ENCODE measurements at regions not wholly inside any gene's neighbourhood (a gene's known extent, or its start where the extent isn't known, plus 50 kb on each side); places are given as distances from the start of the nearest gene placed in this dataset.

DNA sequence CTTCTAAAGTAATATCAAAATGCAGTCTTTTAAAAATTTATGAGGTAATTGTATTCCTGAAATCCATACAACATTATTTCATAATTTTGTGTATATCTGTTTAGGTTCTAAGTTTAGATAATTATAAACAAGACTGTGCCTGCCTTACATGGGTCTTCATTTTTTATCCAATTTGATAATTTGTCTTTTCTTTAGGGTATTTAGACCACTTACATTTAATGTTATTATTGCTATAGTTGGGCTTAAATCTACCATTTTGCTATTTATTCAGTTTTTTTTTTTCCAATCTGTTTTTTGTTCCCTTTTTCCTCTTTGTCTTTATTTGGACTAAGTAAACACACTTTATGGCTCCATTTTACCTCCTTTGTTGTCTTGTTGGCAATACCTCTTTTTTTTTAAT, 312.5 kb upstream of the MEX3C start:
- no peak for TF ChIP-seq CTCF (IDR thresholded peaks at IDR 0.05; ENCODE audit: insufficient read depth, low read depth, low read length, missing control alignments)
- no peak overlapping the region for H3K4me3 ChIP-seq (ENCODE audit: low read depth, low read length)
- no peak for DNase-seq (ENCODE audit: low read depth)

DNA sequence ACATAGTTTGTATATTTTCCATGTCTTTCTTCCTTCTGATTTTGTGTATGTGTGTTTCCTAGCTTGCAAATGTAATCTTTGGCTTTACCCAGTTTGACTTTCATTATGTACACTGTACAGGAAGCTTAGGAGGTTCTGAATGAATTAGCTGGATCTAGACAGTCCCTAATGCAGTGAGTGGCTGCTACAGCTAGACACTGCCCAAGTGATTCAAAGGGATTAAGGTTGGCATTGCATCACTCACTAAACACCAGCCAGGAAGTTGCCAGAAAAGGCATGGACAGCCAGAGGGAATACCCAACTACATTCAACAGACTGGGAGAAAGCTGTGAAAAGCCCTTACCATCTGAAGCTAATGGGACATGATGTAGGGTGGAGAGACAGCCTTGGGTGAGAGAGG, 316.0 kb upstream of the MEX3C start:
- no peak for DNase-seq (ENCODE audit: low read depth)
- H3K4me3 ChIP-seq (ENCODE audit: low read depth, low read length): no peak overlapping the region
- TF ChIP-seq CTCF (IDR thresholded peaks at IDR 0.05; ENCODE audit: insufficient read depth, low read depth, low read length, missing control alignments): no peak

DNA sequence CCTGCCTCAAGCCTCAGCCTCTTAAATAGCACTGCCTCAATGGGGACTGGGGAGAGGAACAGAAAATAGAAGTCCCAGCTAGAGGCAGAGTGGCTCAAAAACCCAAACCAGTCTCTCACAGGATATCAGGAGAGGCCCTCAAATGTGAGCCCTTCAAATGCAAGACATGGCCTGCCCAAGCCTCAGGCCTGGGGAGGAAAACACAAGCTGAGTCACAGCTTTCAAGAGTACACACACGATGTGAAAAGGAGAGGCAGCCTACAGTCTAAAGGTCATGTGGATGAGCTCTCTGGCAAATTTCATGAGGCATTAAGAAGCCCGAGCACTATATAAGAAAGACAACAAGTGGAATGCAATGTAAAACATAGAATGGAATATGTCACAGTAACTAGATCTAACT, 316.6 kb upstream of the MEX3C start:
- TF ChIP-seq CTCF (IDR thresholded peaks at IDR 0.05; ENCODE audit: insufficient read depth, low read depth, low read length, missing control alignments): no peak
- no peak overlapping the region for H3K4me3 ChIP-seq (ENCODE audit: low read depth, low read length)
- peak; percentile 5 for DNase-seq (ENCODE audit: low read depth)

DNA sequence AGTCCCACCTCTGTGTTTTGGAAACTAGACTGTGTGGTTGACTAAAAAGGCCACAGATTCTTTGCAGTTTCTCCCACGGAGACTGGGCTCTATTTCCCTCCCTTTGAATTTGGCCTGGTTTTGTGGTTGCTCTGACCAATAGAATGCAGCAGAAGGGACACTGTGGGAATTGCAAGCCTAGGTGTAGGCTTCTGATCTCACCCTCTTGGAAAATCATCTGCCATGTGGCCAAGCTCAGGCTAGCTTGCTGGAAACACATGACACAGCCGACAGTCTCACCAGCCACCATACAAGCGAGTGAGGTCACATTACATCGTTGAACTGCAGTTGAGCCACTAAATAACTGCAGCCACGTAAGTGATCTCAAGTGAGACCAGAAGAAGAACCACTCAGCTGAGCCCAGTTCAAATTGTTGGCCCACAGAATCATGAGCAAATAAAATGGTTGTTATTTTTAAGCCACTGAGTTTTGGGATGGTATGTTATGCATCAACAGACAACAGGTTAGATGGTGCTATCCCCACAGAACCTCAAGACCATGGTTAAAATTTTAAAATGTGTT, 319.1 kb upstream of the MEX3C start:
- no peak for TF ChIP-seq CTCF (IDR thresholded peaks at IDR 0.05; ENCODE audit: insufficient read depth, low read depth, low read length, missing control alignments)
- H3K4me3 ChIP-seq (ENCODE audit: low read depth, low read length): no peak overlapping the region
- peak; percentile 29 for DNase-seq (ENCODE audit: low read depth)

DNA sequence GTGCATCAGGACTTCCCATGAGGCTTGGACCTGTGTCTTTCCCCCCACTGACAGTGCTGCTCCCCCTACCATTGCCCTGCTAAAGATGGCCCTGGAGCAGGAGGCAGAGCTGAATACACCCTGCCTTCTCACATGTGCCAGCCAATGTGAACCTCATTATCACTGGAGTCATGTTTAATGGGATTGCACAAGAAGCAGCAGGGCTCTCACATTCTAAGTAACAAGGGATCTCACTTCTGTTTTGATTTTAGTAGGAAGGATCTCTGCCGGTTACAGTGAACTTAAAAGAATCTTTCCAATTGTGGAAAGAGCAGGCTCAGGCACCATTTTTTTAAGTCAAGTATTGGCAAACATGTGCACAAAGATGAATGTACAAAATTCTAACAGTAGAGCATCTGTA, 322.1 kb upstream of the MEX3C start:
- TF ChIP-seq CTCF (IDR thresholded peaks at IDR 0.05; ENCODE audit: insufficient read depth, low read depth, low read length, missing control alignments): no peak
- H3K4me3 ChIP-seq (ENCODE audit: low read depth, low read length): no peak overlapping the region

DNA sequence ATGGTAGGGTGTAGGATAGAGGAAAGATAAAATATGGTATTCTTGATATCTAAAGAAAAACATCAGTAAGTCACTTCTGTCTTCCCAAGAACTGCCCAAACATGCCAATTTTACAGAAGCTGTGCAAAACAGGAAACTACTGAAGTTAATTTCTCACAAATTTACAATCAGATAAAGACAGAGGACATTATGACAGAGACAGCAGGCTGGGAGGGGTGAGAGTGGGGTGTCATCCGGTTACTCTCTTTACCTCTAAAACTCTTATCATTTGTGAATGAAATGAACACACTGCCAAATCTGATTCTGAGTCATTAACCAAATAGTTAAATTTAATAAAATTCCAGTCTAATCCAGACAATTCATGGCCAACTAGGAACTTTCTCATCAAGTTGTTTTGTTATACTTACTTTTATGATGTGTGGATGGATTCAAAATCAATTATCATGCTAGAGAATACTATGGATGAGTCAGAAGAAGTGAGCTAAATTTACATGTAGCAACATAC, 323.2 kb upstream of the MEX3C start:
- DNase-seq (ENCODE audit: low read depth): no peak
- no peak overlapping the region for H3K4me3 ChIP-seq (ENCODE audit: low read depth, low read length)
- no peak for TF ChIP-seq CTCF (IDR thresholded peaks at IDR 0.05; ENCODE audit: insufficient read depth, low read depth, low read length, missing control alignments)

More for the DNA sequence above, 322.1 kb upstream of the MEX3C start:
- DNase-seq (ENCODE audit: low read depth): no peak

- H3K4me3 ChIP-seq (ENCODE audit: low read depth, low read length): no peak overlapping the region
- TF ChIP-seq CTCF (IDR thresholded peaks at IDR 0.05; ENCODE audit: insufficient read depth, low read depth, low read length, missing control alignments): no peak
- DNase-seq (ENCODE audit: low read depth): no peak
Observed at GRCh38 chr18:51522338-51522737, 324.9 kb upstream of the MEX3C start.

Measured in GM12865 (cell line).